ENCODE measurements at regions not wholly inside any gene's neighbourhood (a gene's known extent, or its start where the extent isn't known, plus 50 kb on each side); places are given as distances from the start of the nearest gene placed in this dataset.

DNA sequence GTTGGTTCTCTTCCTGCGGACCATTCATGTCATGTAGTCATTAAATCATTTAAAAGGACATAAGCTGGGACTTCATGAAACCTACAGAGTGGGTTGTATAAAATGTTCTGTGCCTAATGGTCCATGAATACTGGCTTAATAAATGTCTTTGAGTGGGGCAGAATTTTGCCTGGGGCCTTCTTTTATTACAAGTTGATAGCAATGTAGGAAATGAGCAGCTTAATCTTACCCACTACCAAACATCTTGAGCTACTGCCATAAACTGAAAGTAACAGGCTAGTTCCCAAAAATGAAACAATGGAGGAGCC lies 130.9 kb downstream of the TMEM17 start:
- TF ChIP-seq CTCF (IDR thresholded peaks at IDR 0.05) (no peak), POLR2AphosphoS5 (IDR thresholded peaks at IDR 0.05; ENCODE audit: low read depth, low read length) (no peak), SIN3A (IDR thresholded peaks at IDR 0.05; ENCODE audit: borderline replicate concordance, insufficient read depth, low read depth, low read length) (no peak), TCF7L2 (IDR thresholded peaks at IDR 0.05; ENCODE audit: low read depth, low read length) (no peak)
- TF ChIP-seq, protein P1, sequence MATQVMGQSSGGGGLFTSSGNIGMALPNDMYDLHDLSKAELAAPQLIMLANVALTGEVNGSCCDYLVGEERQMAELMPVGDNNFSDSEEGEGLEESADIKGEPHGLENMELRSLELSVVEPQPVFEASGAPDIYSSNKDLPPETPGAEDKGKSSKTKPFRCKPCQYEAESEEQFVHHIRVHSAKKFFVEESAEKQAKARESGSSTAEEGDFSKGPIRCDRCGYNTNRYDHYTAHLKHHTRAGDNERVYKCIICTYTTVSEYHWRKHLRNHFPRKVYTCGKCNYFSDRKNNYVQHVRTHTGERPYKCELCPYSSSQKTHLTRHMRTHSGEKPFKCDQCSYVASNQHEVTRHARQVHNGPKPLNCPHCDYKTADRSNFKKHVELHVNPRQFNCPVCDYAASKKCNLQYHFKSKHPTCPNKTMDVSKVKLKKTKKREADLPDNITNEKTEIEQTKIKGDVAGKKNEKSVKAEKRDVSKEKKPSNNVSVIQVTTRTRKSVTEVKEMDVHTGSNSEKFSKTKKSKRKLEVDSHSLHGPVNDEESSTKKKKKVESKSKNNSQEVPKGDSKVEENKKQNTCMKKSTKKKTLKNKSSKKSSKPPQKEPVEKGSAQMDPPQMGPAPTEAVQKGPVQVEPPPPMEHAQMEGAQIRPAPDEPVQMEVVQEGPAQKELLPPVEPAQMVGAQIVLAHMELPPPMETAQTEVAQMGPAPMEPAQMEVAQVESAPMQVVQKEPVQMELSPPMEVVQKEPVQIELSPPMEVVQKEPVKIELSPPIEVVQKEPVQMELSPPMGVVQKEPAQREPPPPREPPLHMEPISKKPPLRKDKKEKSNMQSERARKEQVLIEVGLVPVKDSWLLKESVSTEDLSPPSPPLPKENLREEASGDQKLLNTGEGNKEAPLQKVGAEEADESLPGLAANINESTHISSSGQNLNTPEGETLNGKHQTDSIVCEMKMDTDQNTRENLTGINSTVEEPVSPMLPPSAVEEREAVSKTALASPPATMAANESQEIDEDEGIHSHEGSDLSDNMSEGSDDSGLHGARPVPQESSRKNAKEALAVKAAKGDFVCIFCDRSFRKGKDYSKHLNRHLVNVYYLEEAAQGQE (IDR thresholded peaks at IDR 0.05; ENCODE audit: insufficient read depth in 1 of 2, low read depth in 2 of 2, low read length in 1 of 2) = no peak

All from Panc1 (cell line).